Upper lobe of left lung (tissue), 6 donors: ENCODE measurements at regions not wholly inside any gene's neighbourhood (a gene's known extent, or its start where the extent isn't known, plus 50 kb on each side); places are given as distances from the start of the nearest gene placed in this dataset.

Experiments
- ATAC-seq, 2 donors: fragments of 200-7000 bp; cut with Tn5 transposase; one replicate each; pipeline ENCODE4 v1.9.1; 2022; ENCODE audit warnings: mild to moderate bottlenecking in 2 of 2, moderate library complexity in 2 of 2; ENCODE audit not compliant: low FRiP score in 2 of 2
- DNase-seq, 2 donors: peaks; one replicate each; pipeline ENCODE4 v3.0.0-alpha.2; 2019 to 2020
- H3K27ac ChIP-seq, 4 donors: fragments of 200-600 bp; sonication (generic); one replicate each; pipeline ENCODE4 v1.5.1; 2016 to 2019
- H3K27me3 ChIP-seq, 4 donors: fragments of 200-600 bp; sonication (generic); one replicate each; pipeline ENCODE4 v1.5.1; 2017 to 2019
- H3K36me3 ChIP-seq, 4 donors: fragments of 200-600 bp; sonication (generic); one replicate each; pipeline ENCODE4 v1.5.1; 2016 to 2019
- H3K4me1 ChIP-seq, 4 donors: fragments of 200-600 bp; sonication (generic); one replicate each; pipeline ENCODE4 v1.5.1; 2018 to 2019
- H3K4me3 ChIP-seq, 4 donors: fragments of 200-600 bp; sonication (generic); one replicate each; pipeline ENCODE4 v1.5.1; 2017 to 2019; ENCODE audit warnings: mild to moderate bottlenecking in 2 of 4, moderate library complexity in 1 of 4
- H3K9me3 ChIP-seq, 4 donors: fragments of 200-600 bp; sonication (generic); one replicate each; pipeline ENCODE4 v1.5.1; 2018 to 2019
- EP300 ChIP-seq, 4 donors: sonication (generic); formaldehyde crosslinking; IDR thresholded peaks; one replicate each; pipeline ENCODE4 v1.5.1; 2017; ENCODE audit warnings: antibody characterized with exemption in 4 of 4, control low read depth in 2 of 4
- POLR2A ChIP-seq, 4 donors: fragments of 450-650 bp; IDR thresholded peaks; one replicate each; pipeline ENCODE4 v1.5.1; 2016 to 2017; ENCODE audit warnings: antibody characterized with exemption in 4 of 4, mild to moderate bottlenecking in 2 of 4
- POLR2AphosphoS5 ChIP-seq, 2 donors: sonication (generic); formaldehyde crosslinking; IDR thresholded peaks; one replicate each; pipeline ENCODE4 v1.5.1; 2017; ENCODE audit warnings: antibody characterized with exemption in 2 of 2
- WGBS, 2 donors: methylation state at CpG; one replicate each; pipeline ENCODE4 v1.1.5; 2017 to 2018; 5-methylcytosine and 5-hydroxymethylcytosine counted together
- TF ChIP-seq, protein P1 (sequence below), 6 experiments: fragments of 450-650 bp in 4 of 6; fragments of 200-600 bp in 2 of 6; sonication (generic) in 2 of 6; IDR thresholded peaks; one replicate each; pipeline ENCODE4 v1.5.1; 2016 to 2019; ENCODE audit warnings: antibody characterized with exemption in 6 of 6
- donor health status: DM: no; HTN: no; CAD: no; lungs with moderate emphysema.
- donor health status: DM: no; HTN: yes; CAD: no; lungs with severe emphysema.

DNA sequence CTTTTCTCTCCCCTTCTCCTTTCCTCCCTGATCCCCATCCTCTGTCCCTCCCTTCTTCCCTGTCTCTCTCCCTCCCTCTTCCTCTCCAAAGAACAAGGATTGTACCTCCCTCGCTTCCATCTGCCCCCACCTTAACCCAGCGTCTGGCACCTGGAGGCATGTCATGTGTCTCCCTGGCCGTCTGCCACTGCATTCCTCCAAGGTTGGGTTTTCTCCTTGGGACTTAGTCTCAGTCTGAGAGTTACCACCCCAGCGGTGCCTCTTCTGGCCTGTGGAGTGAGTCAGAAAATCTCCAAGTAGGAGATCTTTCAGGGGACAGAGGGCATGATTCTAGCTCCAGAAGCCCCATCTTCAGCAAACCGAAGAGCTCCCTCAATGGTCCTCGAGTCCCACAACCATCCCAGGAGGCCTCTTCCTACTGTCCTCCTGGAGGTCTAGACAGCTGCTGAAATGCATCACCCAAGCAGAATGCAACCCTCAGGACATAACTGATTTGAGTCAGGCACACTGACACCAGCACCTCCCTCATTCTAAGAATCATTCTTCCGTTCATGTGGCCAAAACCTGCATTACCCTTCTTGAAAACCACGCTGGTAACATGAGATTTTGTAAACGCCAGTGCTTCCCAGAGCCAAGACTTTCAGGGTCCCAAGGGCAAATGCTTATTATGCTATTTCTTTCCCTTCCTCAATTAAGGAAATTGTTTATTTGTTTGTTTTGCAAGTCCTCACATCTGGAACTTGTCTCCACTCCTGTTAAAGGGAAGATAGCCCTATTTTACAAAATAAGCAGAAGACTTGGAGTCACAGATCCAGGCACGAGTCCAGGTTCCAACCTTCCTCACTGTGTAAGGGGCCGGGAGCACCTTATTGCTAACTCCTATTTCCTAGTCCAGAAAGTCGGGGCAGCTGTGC lies 463.2 kb downstream of the BCL11B start:
- Histone ChIP-seq H3K9me3 (no peaks in the 10 kb centered on the region), H3K27me3 (no peaks in the 10 kb centered on the region), H3K27ac (no peak overlapping the region), H3K4me1 (no peaks in the 10 kb centered on the region), H3K4me3 (no peak overlapping the region), H3K36me3 (no peaks in the 10 kb centered on the region)
- DNase-seq (no peak), ATAC-seq (no peak)
- 60 to 69% methylated on average over 12 of the region's 12 CpGs for WGBS, 2 donors
- TF ChIP-seq POLR2AphosphoS5 (IDR thresholded peaks at IDR 0.05) (no peak), POLR2A (IDR thresholded peaks at IDR 0.05) (no peak), EP300 (IDR thresholded peaks at IDR 0.05) (no peak)
- TF ChIP-seq, protein P1, sequence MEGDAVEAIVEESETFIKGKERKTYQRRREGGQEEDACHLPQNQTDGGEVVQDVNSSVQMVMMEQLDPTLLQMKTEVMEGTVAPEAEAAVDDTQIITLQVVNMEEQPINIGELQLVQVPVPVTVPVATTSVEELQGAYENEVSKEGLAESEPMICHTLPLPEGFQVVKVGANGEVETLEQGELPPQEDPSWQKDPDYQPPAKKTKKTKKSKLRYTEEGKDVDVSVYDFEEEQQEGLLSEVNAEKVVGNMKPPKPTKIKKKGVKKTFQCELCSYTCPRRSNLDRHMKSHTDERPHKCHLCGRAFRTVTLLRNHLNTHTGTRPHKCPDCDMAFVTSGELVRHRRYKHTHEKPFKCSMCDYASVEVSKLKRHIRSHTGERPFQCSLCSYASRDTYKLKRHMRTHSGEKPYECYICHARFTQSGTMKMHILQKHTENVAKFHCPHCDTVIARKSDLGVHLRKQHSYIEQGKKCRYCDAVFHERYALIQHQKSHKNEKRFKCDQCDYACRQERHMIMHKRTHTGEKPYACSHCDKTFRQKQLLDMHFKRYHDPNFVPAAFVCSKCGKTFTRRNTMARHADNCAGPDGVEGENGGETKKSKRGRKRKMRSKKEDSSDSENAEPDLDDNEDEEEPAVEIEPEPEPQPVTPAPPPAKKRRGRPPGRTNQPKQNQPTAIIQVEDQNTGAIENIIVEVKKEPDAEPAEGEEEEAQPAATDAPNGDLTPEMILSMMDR (IDR thresholded peaks at IDR 0.05) = no peak

DNA sequence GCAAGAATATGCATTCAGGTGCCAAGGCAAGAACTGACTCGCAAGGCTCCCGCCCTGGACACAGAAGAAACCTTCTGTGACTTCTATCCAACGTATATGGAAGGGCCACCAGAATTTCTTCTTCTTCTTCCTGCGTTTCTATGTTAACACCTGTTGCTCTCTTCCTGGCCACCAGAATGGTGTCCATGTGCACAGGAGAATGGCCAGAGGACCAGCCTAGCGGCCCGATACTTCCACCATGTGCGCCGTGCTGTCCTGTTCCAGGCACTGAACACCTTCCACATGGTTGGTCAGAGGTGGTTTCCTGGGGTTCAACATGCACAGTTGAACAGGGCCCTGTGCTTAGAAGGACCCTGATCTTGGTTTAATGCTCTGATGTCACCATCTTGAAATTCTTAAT lies 455.8 kb downstream of the BCL11B start:
- WGBS, 2 donors = 91 to 96% methylated on average over 8 of the region's 8 CpGs
- H3K4me1 ChIP-seq = no peaks in the 10 kb centered on the region
- DNase-seq (no peak), ATAC-seq (no peak)
- no peak overlapping the region for H3K27ac ChIP-seq
- no peaks in the 10 kb centered on the region for H3K27me3 ChIP-seq
- TF ChIP-seq POLR2A (IDR thresholded peaks at IDR 0.05) (no peak), POLR2AphosphoS5 (IDR thresholded peaks at IDR 0.05) (no peak), EP300 (IDR thresholded peaks at IDR 0.05) (no peak)
- TF ChIP-seq, protein P1 (IDR thresholded peaks at IDR 0.05) = no peak
- H3K9me3 ChIP-seq = no peaks in the 10 kb centered on the region
- H3K4me3 ChIP-seq = no peak overlapping the region
- H3K36me3 ChIP-seq = no peaks in the 10 kb centered on the region

DNA sequence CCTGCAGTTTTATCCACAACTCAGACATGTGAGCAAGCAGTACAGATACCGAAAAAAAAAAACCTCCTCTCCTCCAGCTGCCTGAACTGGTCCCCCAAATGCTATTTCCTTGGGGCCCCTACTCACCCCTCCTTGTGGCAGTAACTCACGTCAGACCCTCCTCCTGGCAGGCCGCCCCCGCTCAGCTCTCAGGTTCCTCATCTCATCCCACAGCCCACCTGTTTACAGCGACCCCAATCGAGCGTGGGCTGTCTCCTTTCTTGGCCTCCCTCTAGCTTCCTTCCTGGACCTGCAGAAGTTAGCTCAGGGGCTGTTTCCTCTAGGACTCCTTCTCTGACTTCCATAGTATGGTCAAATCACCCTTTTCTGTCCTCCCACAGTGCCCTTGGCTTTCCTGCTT lies 455.3 kb downstream of the BCL11B start:
- Histone ChIP-seq H3K36me3 (no peaks in the 10 kb centered on the region), H3K9me3 (no peaks in the 10 kb centered on the region), H3K4me1 (no peaks in the 10 kb centered on the region), H3K27ac (no peak overlapping the region), H3K27me3 (no peaks in the 10 kb centered on the region), H3K4me3 (no peak overlapping the region)
- WGBS, 2 donors = 67 to 68% methylated on average over 7 of the region's 7 CpGs
- DNase-seq (peak in 1 of 2 donors; percentile 32), ATAC-seq (no peak)
- TF ChIP-seq POLR2AphosphoS5 (IDR thresholded peaks at IDR 0.05) = no peak
- TF ChIP-seq EP300 (IDR thresholded peaks at IDR 0.05) = no peak
- no peak for TF ChIP-seq POLR2A (IDR thresholded peaks at IDR 0.05)
- TF ChIP-seq, protein P1 (IDR thresholded peaks at IDR 0.05) = no peak

DNA sequence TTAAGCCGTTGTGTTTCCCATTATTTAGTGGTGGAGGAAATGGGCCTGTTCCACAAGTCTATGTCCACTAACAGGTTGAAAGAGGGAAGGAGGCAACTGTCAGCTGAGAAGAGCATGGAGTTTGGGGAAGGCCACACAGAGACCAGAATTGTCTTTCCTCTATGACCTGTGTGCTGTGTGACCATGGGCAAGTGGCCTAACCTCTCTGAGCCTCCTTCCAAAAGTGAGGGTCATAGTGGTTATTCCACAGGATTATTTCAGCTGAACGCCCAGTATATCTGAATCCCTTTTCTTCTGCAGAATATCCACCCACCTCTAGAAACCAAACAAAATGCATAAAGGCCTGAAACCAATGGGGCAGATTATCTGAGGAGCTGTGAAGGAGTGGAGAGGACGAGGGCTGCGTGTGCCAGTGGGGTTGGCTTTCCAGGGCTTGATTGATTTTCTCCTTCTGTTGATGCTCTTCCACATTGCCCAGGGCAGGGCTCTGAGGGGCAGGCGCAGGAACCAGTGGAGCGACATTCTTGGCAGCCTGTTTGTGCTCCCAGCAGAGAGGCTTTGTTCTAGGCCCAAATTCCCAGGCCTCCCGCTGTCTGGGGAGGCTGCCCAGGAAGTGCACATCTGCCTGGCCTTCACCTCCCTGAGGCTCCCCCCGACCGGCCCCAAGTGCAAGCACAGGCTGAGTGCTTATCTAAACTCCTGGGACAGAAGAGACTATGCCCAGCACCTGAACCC lies 452.7 kb downstream of the BCL11B start:
- Histone ChIP-seq H3K9me3 (no peaks in the 10 kb centered on the region), H3K27me3 (no peaks in the 10 kb centered on the region), H3K4me3 (no peak overlapping the region), H3K27ac (no peak overlapping the region), H3K36me3 (no peaks in the 10 kb centered on the region), H3K4me1 (no peaks in the 10 kb centered on the region)
- ATAC-seq = no peak
- TF ChIP-seq EP300 (IDR thresholded peaks at IDR 0.05) = no peak
- TF ChIP-seq, protein P1 (IDR thresholded peaks at IDR 0.05) = no peak
- no peak for DNase-seq
- 39 to 68% methylated on average over 7 to 8 of the region's 9 CpGs for WGBS, 2 donors
